ENCODE measurements at regions not wholly inside any gene's neighbourhood (a gene's known extent, or its start where the extent isn't known, plus 50 kb on each side); places are given as distances from the start of the nearest gene placed in this dataset.

DNA sequence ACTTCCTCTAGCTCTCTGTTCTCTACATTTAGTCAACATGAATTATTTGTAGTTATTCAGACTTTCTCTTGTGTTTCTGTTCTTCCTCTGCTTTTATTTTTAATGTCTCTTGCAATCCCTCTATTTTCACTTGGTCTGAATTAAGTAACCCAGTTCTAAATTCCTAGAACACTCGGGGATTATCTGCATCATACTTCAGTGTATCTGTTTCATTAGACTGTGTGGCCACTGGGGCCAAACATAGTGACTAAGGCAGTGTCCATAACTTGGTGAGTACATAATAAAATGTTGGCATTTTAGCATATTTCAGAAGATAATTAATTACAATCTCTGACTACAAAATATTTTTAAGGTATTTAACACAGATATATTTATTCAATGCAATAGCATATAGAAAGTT lies 1087.2 kb upstream of the B3GALT2 start:
- no peaks in the 10 kb centered on the region for H3K4me1 ChIP-seq
- no peak overlapping the region for H3K4me3 ChIP-seq (ENCODE audit: low read depth, low read length)
- ChIA-PET CTCF (no interaction called here), POLR2A (no interaction called here)
- Mint-ChIP-seq H3K36me3 (ENCODE audit: insufficient read depth, unreplicated experiment) (no peaks in the 10 kb centered on the region), H3K27me3 (ENCODE audit: insufficient read depth, unreplicated experiment) (no peaks in the 10 kb centered on the region), H3K9me3 (ENCODE audit: unreplicated experiment) (no peaks in the 10 kb centered on the region), H3K4me3 (ENCODE audit: unreplicated experiment) (no peak overlapping the region), H3K27ac (ENCODE audit: unreplicated experiment) (no peak overlapping the region), H3K4me1 (ENCODE audit: low read depth, unreplicated experiment) (no peaks in the 10 kb centered on the region)
- TF ChIP-seq, protein P1, sequence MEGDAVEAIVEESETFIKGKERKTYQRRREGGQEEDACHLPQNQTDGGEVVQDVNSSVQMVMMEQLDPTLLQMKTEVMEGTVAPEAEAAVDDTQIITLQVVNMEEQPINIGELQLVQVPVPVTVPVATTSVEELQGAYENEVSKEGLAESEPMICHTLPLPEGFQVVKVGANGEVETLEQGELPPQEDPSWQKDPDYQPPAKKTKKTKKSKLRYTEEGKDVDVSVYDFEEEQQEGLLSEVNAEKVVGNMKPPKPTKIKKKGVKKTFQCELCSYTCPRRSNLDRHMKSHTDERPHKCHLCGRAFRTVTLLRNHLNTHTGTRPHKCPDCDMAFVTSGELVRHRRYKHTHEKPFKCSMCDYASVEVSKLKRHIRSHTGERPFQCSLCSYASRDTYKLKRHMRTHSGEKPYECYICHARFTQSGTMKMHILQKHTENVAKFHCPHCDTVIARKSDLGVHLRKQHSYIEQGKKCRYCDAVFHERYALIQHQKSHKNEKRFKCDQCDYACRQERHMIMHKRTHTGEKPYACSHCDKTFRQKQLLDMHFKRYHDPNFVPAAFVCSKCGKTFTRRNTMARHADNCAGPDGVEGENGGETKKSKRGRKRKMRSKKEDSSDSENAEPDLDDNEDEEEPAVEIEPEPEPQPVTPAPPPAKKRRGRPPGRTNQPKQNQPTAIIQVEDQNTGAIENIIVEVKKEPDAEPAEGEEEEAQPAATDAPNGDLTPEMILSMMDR (IDR thresholded peaks at IDR 0.05; ENCODE audit: insufficient read depth in 1 of 2, low read depth in 1 of 2, low read length in 1 of 2, severe bottlenecking in 1 of 2, unreplicated experiment in 1 of 2) = no peak
- H3K27me3 ChIP-seq (replicated peaks; ENCODE audit: control insufficient read depth, insufficient read depth, low read length) = no peaks in the 10 kb centered on the region
- BruUV-seq (replicated peaks) = no TSS peak
- H3K9me3 ChIP-seq = no peaks in the 10 kb centered on the region
- H3K36me3 ChIP-seq (ENCODE audit: control insufficient read depth, insufficient read depth, low read length) = no peaks in the 10 kb centered on the region
- DNase-seq = no peak
- intact Hi-C loops (cut with micrococcal nuclease; ENCODE audit: unreplicated experiment) = no loop called here

DNA sequence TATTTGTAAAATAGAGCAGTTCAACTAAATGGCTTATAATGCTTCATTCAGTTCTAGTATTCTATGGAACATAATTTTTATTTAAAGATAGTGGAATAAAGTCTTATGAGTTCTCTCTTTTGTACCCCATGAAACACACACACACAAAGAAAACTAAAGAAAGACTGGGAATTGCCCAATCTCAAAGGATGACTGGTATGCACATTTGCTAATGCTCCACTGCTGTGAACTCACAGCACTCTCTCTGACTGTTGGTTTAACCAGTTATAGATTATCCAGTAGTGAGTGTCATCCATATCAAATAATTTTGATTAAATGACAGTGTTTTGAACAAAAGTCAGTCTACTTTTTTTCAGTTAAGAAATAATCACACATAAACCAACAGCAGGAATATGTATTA lies 1082.4 kb upstream of the B3GALT2 start:
- no peaks in the 10 kb centered on the region for H3K27me3 Mint-ChIP-seq (ENCODE audit: insufficient read depth, unreplicated experiment)
- no peaks in the 10 kb centered on the region for H3K36me3 Mint-ChIP-seq (ENCODE audit: insufficient read depth, unreplicated experiment)
- peaks cover 12% of the 10 kb centered on the region for H3K4me1 Mint-ChIP-seq (ENCODE audit: low read depth, unreplicated experiment)
- no peak overlapping the region for H3K4me3 Mint-ChIP-seq (ENCODE audit: unreplicated experiment)
- DNase-seq = no peak
- ChIA-PET POLR2A (no interaction called here), CTCF (no interaction called here)
- no peaks in the 10 kb centered on the region for H3K27me3 ChIP-seq (replicated peaks; ENCODE audit: control insufficient read depth, insufficient read depth, low read length)
- no peaks in the 10 kb centered on the region for H3K9me3 Mint-ChIP-seq (ENCODE audit: unreplicated experiment)
- H3K27ac Mint-ChIP-seq (ENCODE audit: unreplicated experiment) = no peak overlapping the region
- no peaks in the 10 kb centered on the region for H3K36me3 ChIP-seq (ENCODE audit: control insufficient read depth, insufficient read depth, low read length)
- no peak overlapping the region for H3K4me3 ChIP-seq (ENCODE audit: low read depth, low read length)
- BruUV-seq (replicated peaks) = no TSS peak
- H3K9me3 ChIP-seq = no peaks in the 10 kb centered on the region
- H3K4me1 ChIP-seq = no peaks in the 10 kb centered on the region
- TF ChIP-seq, protein P1 (IDR thresholded peaks at IDR 0.05; ENCODE audit: insufficient read depth in 1 of 2, low read depth in 1 of 2, low read length in 1 of 2, severe bottlenecking in 1 of 2, unreplicated experiment in 1 of 2) = no peak
- intact Hi-C loops (cut with micrococcal nuclease; ENCODE audit: unreplicated experiment) = no loop called here

DNA sequence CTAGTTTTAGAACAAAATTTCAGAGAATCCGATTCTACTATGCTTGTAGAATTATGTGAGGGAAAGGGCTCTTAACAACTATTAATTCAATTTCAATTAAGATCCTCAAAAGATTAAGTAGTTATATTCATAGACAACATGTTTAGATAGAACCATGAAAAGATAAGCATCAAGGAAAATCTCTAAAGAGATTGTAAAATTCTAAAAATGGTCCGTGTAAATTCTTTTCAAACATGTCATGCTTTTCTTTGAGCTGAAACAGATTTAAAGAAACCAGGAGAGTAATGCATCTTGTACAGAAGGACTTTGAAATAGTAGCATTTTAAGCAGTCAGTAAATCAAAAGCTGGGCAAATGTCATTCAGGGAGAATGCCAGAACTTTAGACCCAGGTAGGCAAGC lies 1080.6 kb upstream of the B3GALT2 start:
- no TSS peak for BruUV-seq (replicated peaks)

More for the DNA sequence above, 1080.6 kb upstream of the B3GALT2 start:
- no peaks in the 10 kb centered on the region for H3K27me3 Mint-ChIP-seq (ENCODE audit: insufficient read depth, unreplicated experiment)
- no peaks in the 10 kb centered on the region for H3K27me3 ChIP-seq (replicated peaks; ENCODE audit: control insufficient read depth, insufficient read depth, low read length)
- DNase-seq = no peak
- H3K27ac Mint-ChIP-seq (ENCODE audit: unreplicated experiment) = no peak overlapping the region
- H3K36me3 Mint-ChIP-seq (ENCODE audit: insufficient read depth, unreplicated experiment) = no peaks in the 10 kb centered on the region
- no peak overlapping the region for H3K4me3 Mint-ChIP-seq (ENCODE audit: unreplicated experiment)
- H3K9me3 Mint-ChIP-seq (ENCODE audit: unreplicated experiment) = peaks cover 17% of the 10 kb centered on the region
- TF ChIP-seq, protein P1 (IDR thresholded peaks at IDR 0.05; ENCODE audit: insufficient read depth in 1 of 2, low read depth in 1 of 2, low read length in 1 of 2, severe bottlenecking in 1 of 2, unreplicated experiment in 1 of 2) = no peak
- H3K4me1 Mint-ChIP-seq (ENCODE audit: low read depth, unreplicated experiment) = peaks cover 12% of the 10 kb centered on the region
- no peaks in the 10 kb centered on the region; the same call in 1 of the 2 replicates for H3K9me3 ChIP-seq
- no peaks in the 10 kb centered on the region for H3K36me3 ChIP-seq (ENCODE audit: control insufficient read depth, insufficient read depth, low read length)
- ChIA-PET POLR2A (no interaction called here), CTCF (no interaction called here)
- intact Hi-C loops (cut with micrococcal nuclease; ENCODE audit: unreplicated experiment) = no loop called here
- no peak overlapping the region for H3K4me3 ChIP-seq (ENCODE audit: low read depth, low read length)
- H3K4me1 ChIP-seq = no peaks in the 10 kb centered on the region
